CD4-positive, alpha-beta memory T cell (primary cell): ENCODE measurements at regions not wholly inside any gene's neighbourhood (a gene's known extent, or its start where the extent isn't known, plus 50 kb on each side); places are given as distances from the start of the nearest gene placed in this dataset.
A peak's percentile ranks its signal among the peaks of the same experiment; 100 is the strongest.

Experiments used
- CTCF ChIA-PET: fragments of 350-600 bp; sonication (Branson Sonifier 250); formaldehyde crosslinking; loops from one replicate; lab custom pipeline; 2021; ENCODE audit warnings: inconsistent platforms; ENCODE audit not compliant: partially characterized antibody; lab: Charles Lee
- POLR2A ChIA-PET: fragments of 350-600 bp; sonication (Branson Sonifier 250); formaldehyde crosslinking; loops from one replicate; lab custom pipeline; 2021; ENCODE audit not compliant: partially characterized antibody; lab: Charles Lee
- DNase-seq, 5 donors: peaks; one replicate each; pipeline versions ENCODE4 v3.0.0 to v3.0.0-alpha.2; 2020 to 2022; ENCODE audit warnings: mixed read lengths in 1 of 5
- H3K27ac ChIP-seq: one replicate; pipeline ENCODE4 v1.7.0; 2013; ENCODE audit warnings: low read depth, low read length
- H3K27me3 ChIP-seq: 2 replicates; pipeline ENCODE4 v1.7.0; 2013; ENCODE audit warnings: mild to moderate bottlenecking, low read length, moderate library complexity; ENCODE audit not compliant: insufficient read depth
- H3K36me3 ChIP-seq: 2 replicates; pipeline ENCODE4 v1.7.0; 2013; ENCODE audit warnings: mild to moderate bottlenecking, low read length, moderate library complexity; ENCODE audit not compliant: insufficient read depth
- H3K4me1 ChIP-seq: 2 replicates; pipeline ENCODE4 v1.7.0; 2013; ENCODE audit warnings: mild to moderate bottlenecking, low read length, moderate library complexity; ENCODE audit not compliant: insufficient read depth
- H3K4me3 ChIP-seq, 2 donors: one replicate each; pipeline ENCODE4 v1.7.0; 2013; ENCODE audit warnings: low read length in 2 of 2, mild to moderate bottlenecking in 1 of 2
- H3K9me3 ChIP-seq, 2 donors: one replicate each; pipeline ENCODE4 v1.7.0; 2013; ENCODE audit warnings: low read length in 2 of 2, control low read depth in 1 of 2; ENCODE audit not compliant: control insufficient read depth in 1 of 2
- H3K27ac Mint-ChIP-seq, 7 donors: one replicate each; pipeline ENCODE4 v1.8.0; 2020 to 2021; ENCODE audit warnings: mixed read lengths in 7 of 7, mild to moderate bottlenecking in 6 of 7, inconsistent platforms in 3 of 7, moderate library complexity in 3 of 7
- H3K27me3 Mint-ChIP-seq, 2 donors: one replicate each; pipeline ENCODE4 v1.8.0; 2020 to 2021; ENCODE audit warnings: mixed read lengths in 2 of 2
- H3K36me3 Mint-ChIP-seq, 2 donors: one replicate each; pipeline ENCODE4 v1.8.0; 2020 to 2021; ENCODE audit warnings: mixed read lengths in 2 of 2, inconsistent platforms in 1 of 2, mild to moderate bottlenecking in 1 of 2
- H3K4me1 Mint-ChIP-seq, 4 donors: one replicate each; pipeline ENCODE4 v1.8.0; 2020 to 2021; ENCODE audit warnings: mixed read lengths in 4 of 4, mild to moderate bottlenecking in 1 of 4
- H3K4me3 Mint-ChIP-seq, 8 donors: one replicate each; pipeline ENCODE4 v1.8.0; 2020 to 2021; ENCODE audit warnings: mixed read lengths in 8 of 8, mild to moderate bottlenecking in 7 of 8, moderate library complexity in 6 of 8, inconsistent platforms in 3 of 8
- H3K9me3 Mint-ChIP-seq, 8 donors: one replicate each; pipeline ENCODE4 v1.8.0; 2020 to 2021; ENCODE audit warnings: mixed read lengths in 8 of 8, mild to moderate bottlenecking in 5 of 8, inconsistent platforms in 3 of 8, moderate library complexity in 1 of 8
- intact Hi-C: fragments of 100-400 bp; cut with micrococcal nuclease; formaldehyde crosslinking; loops from one replicate; pipeline ENCODE4 v1.15.1; 2023

DNA sequence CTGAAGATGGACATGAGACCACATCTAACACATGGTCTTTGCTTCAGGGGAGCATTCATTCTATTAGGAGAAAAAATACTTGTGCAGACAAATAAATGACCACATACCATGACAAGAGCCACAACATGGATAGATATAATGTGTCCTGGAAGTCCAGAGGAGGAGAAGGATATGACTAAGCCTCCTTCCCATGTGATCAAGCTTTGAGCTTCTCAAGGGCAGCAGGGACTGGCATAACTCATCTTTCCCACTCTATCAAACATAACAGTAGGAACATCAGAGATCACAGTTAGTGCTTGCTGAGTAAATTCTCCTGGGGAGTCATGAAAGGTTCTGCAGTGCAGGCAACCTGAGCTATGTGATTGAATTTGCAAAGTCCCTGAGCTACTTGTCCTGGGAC lies 86.0 kb upstream of the LPP start:
- ChIA-PET CTCF (interaction anchor here (1.0 to 1.5 kb wide), 2 partner anchors 8 to 328 kb away, joined by 3 read pairs; no protein-coding TSS in a partner anchor), POLR2A (no interaction called here)
- no peak for DNase-seq
- no peaks in the 10 kb centered on the region for H3K9me3 Mint-ChIP-seq
- Histone ChIP-seq H3K4me3 (no peak overlapping the region), H3K9me3 (no peaks in the 10 kb centered on the region), H3K27me3 (no peaks in the 10 kb centered on the region), H3K36me3 (no peaks in the 10 kb centered on the region), H3K4me1 (no peaks in the 10 kb centered on the region), H3K27ac (no peak overlapping the region)
- H3K27me3 Mint-ChIP-seq: no peaks in the 10 kb centered on the region
- H3K27ac Mint-ChIP-seq: no peak overlapping the region
- intact Hi-C loops: no loop called here
- H3K4me3 Mint-ChIP-seq: no peak overlapping the region
- no peaks in the 10 kb centered on the region for H3K36me3 Mint-ChIP-seq
- peaks cover 0 to 7% (median 2%) of the 10 kb centered on the region in 4 donors for H3K4me1 Mint-ChIP-seq

DNA sequence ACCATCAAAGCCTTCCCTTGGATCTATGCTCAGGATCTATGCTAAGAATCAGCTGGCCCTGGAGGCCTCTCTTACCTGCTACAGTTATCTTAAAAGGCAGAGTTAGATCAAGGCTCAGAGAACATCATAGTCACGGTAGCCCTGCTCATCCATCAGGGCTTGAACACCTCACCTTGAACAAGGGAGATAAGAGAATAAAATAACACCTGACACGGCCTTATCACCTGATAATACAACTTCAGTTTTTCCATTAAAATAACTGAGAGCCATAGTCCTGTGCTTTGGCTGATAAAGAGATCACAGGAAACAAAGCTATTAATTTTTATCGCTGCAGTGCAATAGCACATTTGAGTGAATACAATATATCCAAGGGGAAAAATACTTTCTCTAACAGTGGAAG lies 85.6 kb upstream of the LPP start:
- H3K27ac Mint-ChIP-seq: no peak overlapping the region
- DNase-seq: no peak
- H3K4me1 Mint-ChIP-seq: peaks cover 0 to 7% (median 2%) of the 10 kb centered on the region in 4 donors
- no peaks in the 10 kb centered on the region for H3K9me3 ChIP-seq
- H3K36me3 Mint-ChIP-seq: no peaks in the 10 kb centered on the region
- no peak overlapping the region for H3K27ac ChIP-seq
- CTCF ChIA-PET: interaction anchor here (1.0 to 1.5 kb wide), 2 partner anchors 9 to 328 kb away, joined by 3 read pairs; no protein-coding TSS in a partner anchor
- POLR2A ChIA-PET: no interaction called here
- no peak overlapping the region for H3K4me3 Mint-ChIP-seq
- no peaks in the 10 kb centered on the region for H3K4me1 ChIP-seq
- intact Hi-C loops: no loop called here
- no peak overlapping the region for H3K4me3 ChIP-seq
- no peaks in the 10 kb centered on the region for H3K27me3 ChIP-seq
- no peaks in the 10 kb centered on the region for H3K27me3 Mint-ChIP-seq
- H3K9me3 Mint-ChIP-seq: no peaks in the 10 kb centered on the region
- H3K36me3 ChIP-seq: no peaks in the 10 kb centered on the region

DNA sequence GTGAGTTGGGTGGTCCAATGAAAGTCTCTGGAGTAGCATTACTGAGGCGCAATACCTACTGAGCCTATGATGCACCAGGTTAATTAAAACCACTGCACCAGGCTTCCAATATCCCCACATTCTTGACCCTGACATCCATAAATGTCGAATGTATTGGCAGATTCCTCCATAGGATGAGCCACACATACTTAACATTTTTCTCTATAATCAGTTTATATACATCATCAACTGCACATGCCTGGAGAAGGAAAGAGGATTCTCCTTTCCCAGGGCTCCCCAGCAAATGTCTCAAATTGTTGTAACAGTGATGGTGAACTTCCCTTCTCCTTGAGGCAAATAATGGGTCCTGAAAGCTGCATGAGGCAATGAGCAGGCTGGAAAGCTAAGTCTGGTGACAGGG lies 82.3 kb upstream of the LPP start:
- Mint-ChIP-seq H3K9me3 (no peaks in the 10 kb centered on the region), H3K27ac (no peak overlapping the region), H3K36me3 (no peaks in the 10 kb centered on the region), H3K27me3 (no peaks in the 10 kb centered on the region), H3K4me1 (no peaks in the 10 kb centered on the region), H3K4me3 (no peak overlapping the region)
- ChIA-PET CTCF (no interaction called here), POLR2A (no interaction called here)
- intact Hi-C loops: no loop called here
- Histone ChIP-seq H3K9me3 (no peaks in the 10 kb centered on the region), H3K4me1 (no peaks in the 10 kb centered on the region), H3K27me3 (no peaks in the 10 kb centered on the region), H3K4me3 (no peak overlapping the region), H3K27ac (no peak overlapping the region), H3K36me3 (no peaks in the 10 kb centered on the region)
- no peak for DNase-seq

DNA sequence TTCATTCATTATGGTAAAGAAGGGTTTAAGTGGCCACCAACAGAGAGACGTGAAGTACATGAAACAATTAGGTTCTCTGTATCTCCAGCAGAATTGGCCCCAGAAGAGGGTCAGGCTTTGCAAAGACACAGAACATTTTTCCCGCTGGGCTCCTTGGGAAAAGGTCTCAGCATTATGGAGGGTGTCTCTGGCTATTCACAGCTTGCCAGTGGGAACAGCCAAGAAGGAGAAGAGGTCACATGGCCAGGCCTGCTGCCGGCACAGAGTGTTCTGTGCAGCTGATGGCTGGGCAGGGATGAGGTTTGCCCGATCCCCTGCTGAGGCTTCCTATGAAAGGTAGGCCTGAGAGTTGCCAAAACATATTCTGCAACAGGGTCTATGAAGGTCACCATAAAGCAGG lies 77.8 kb upstream of the LPP start:
- POLR2A ChIA-PET: no interaction called here
- CTCF ChIA-PET: interaction anchor here (1.1 kb wide), 1 partner anchor 16 kb away, joined by 4 read pairs; no protein-coding TSS in a partner anchor
- H3K27ac ChIP-seq: no peak overlapping the region
- H3K4me1 ChIP-seq: no peaks in the 10 kb centered on the region
- H3K4me3 Mint-ChIP-seq: no peak overlapping the region
- peaks cover 0 to 5% of the 10 kb centered on the region in 2 donors for H3K36me3 Mint-ChIP-seq
- intact Hi-C loops: no loop called here
- no peaks in the 10 kb centered on the region for H3K27me3 ChIP-seq
- no peaks in the 10 kb centered on the region for H3K36me3 ChIP-seq
- peaks cover 0 to 2% of the 10 kb centered on the region in 2 donors for H3K27me3 Mint-ChIP-seq
- peaks cover 0 to 10% (median 0%) of the 10 kb centered on the region in 8 donors for H3K9me3 Mint-ChIP-seq
- H3K9me3 ChIP-seq: no peaks in the 10 kb centered on the region
- H3K27ac Mint-ChIP-seq: no peak overlapping the region
- no peak for DNase-seq
- no peak overlapping the region for H3K4me3 ChIP-seq
- H3K4me1 Mint-ChIP-seq: peaks cover 0 to 3% (median under 1%) of the 10 kb centered on the region in 4 donors

DNA sequence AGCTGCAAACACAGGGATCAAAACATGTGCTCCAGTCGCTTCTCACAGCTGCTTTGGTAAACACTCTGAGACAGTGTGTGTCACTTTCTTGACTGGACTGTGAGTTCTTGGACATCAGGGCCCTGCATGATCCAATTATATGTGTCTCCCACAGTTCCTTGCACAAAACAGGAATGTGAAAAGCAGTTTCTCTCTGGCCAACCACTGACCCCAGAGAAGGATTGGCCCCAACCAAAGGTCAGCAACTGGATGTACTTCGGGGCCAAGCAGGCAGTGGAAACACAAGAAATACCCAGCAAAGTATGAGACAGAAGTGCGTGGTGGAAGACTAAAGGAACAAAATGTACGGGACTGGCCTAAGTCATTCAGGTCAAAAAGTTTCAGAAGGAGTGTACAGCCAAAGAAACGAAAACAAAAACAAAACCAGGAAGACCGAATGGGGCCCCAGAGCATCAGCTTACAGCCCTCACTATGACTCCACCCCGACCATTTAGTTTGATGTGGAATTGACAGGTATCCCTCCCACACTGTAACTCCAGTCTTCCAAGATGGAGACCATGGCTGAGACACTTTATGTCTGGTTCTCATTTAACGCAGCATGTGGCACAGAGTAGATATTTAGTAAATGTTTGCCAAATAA lies 76.7 kb upstream of the LPP start:
- CTCF ChIA-PET: interaction anchor here (1.1 kb wide), 1 partner anchor 17 kb away, joined by 4 read pairs; no protein-coding TSS in a partner anchor
- DNase-seq: no peak
- Histone ChIP-seq H3K36me3 (no peaks in the 10 kb centered on the region), H3K27me3 (no peaks in the 10 kb centered on the region), H3K27ac (no peak overlapping the region), H3K9me3 (no peaks in the 10 kb centered on the region), H3K4me1 (no peaks in the 10 kb centered on the region), H3K4me3 (no peak overlapping the region)
- H3K4me3 Mint-ChIP-seq: no peak overlapping the region
- POLR2A ChIA-PET: no interaction called here
- peaks cover 0 to 2% of the 10 kb centered on the region in 2 donors for H3K27me3 Mint-ChIP-seq
- H3K4me1 Mint-ChIP-seq: peaks cover 0 to 3% (median under 1%) of the 10 kb centered on the region in 4 donors
- peaks cover 0 to 5% of the 10 kb centered on the region in 2 donors for H3K36me3 Mint-ChIP-seq
- peaks cover 0 to 10% (median 0%) of the 10 kb centered on the region in 8 donors for H3K9me3 Mint-ChIP-seq
- peak overlapping the region in 1 of 7 donors; percentile 67 for H3K27ac Mint-ChIP-seq
- intact Hi-C loops: no loop called here

DNA sequence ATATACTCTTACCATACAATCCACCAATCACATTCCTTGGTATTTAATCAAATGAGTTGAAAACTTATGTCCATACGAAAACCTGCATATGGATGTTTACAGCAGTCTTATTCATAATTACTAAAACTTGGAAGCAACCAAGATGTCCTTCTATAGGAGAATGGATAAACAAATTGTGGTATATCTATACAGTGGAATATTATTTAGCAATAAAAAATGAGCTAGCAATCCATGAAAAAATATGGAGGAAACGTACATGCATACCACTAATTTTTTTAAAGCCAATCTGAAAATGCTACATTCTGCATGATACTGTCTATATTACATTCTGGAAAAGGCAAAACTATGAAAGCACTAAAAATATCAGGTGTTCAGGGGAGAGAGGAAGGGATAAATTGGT lies 73.9 kb upstream of the LPP start:
- intact Hi-C loops: no loop called here
- DNase-seq: no peak
- Histone ChIP-seq H3K36me3 (no peaks in the 10 kb centered on the region), H3K4me1 (no peaks in the 10 kb centered on the region), H3K9me3 (no peaks in the 10 kb centered on the region), H3K4me3 (no peak overlapping the region), H3K27ac (no peak overlapping the region), H3K27me3 (no peaks in the 10 kb centered on the region)
- Mint-ChIP-seq H3K27me3 (peaks cover 0 to 2% of the 10 kb centered on the region in 2 donors), H3K27ac (no peak overlapping the region), H3K4me3 (no peak overlapping the region), H3K36me3 (peaks cover 0 to 5% of the 10 kb centered on the region in 2 donors), H3K4me1 (peaks cover 0 to 3% (median under 1%) of the 10 kb centered on the region in 4 donors), H3K9me3 (peaks cover 0 to 10% (median 0%) of the 10 kb centered on the region in 8 donors)
- ChIA-PET CTCF (no interaction called here), POLR2A (no interaction called here)

DNA sequence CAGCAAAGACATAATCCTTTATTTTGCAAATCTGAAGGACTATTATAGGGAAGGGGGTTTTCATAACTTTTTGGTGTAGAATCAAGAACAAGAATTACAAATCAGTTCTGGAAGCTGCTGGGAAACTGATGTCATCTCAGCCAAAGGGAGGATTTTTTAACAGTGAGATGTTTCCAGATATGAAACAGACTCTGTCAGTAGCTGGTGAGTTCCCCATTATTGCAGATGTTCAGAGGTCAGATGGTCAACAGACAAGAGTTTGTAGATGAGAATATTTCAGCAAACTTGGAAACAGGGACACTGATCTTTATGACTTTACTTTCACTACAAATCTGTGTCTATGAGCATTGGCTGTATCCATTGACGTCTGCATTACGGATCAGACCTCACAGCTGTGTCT lies 71.9 kb upstream of the LPP start:
- Histone ChIP-seq H3K27me3 (no peaks in the 10 kb centered on the region), H3K4me1 (no peaks in the 10 kb centered on the region), H3K27ac (no peak overlapping the region), H3K36me3 (no peaks in the 10 kb centered on the region), H3K9me3 (no peaks in the 10 kb centered on the region), H3K4me3 (no peak overlapping the region)
- no peak overlapping the region for H3K4me3 Mint-ChIP-seq
- ChIA-PET POLR2A (no interaction called here), CTCF (no interaction called here)
- H3K4me1 Mint-ChIP-seq: peaks cover 0 to 3% (median 0%) of the 10 kb centered on the region in 4 donors
- intact Hi-C loops: no loop called here
- H3K27ac Mint-ChIP-seq: no peak overlapping the region
- no peak for DNase-seq
- peaks cover 0 to 2% of the 10 kb centered on the region in 2 donors for H3K27me3 Mint-ChIP-seq
- H3K36me3 Mint-ChIP-seq: peaks cover 0 to 5% of the 10 kb centered on the region in 2 donors
- H3K9me3 Mint-ChIP-seq: peaks cover 0 to 10% (median 0%) of the 10 kb centered on the region in 8 donors
